NB4 (cell line): ENCODE measurements at regions not wholly inside any gene's neighbourhood (a gene's known extent, or its start where the extent isn't known, plus 50 kb on each side); places are given as distances from the start of the nearest gene placed in this dataset.

Experiments used
- POLR2A ChIP-seq: IDR thresholded peaks from 2 replicates; pipeline ENCODE4 v1.6.1; 2011; ENCODE audit warnings: mild to moderate bottlenecking; ENCODE audit not compliant: insufficient read length; ENCODE audit errors: extremely low read depth
- TF ChIP-seq, protein P1 (sequence below): IDR thresholded peaks from one replicate; pipeline ENCODE4 v1.5.1; 2012; ENCODE audit warnings: low read depth, low read length

- TF ChIP-seq, protein P1, sequence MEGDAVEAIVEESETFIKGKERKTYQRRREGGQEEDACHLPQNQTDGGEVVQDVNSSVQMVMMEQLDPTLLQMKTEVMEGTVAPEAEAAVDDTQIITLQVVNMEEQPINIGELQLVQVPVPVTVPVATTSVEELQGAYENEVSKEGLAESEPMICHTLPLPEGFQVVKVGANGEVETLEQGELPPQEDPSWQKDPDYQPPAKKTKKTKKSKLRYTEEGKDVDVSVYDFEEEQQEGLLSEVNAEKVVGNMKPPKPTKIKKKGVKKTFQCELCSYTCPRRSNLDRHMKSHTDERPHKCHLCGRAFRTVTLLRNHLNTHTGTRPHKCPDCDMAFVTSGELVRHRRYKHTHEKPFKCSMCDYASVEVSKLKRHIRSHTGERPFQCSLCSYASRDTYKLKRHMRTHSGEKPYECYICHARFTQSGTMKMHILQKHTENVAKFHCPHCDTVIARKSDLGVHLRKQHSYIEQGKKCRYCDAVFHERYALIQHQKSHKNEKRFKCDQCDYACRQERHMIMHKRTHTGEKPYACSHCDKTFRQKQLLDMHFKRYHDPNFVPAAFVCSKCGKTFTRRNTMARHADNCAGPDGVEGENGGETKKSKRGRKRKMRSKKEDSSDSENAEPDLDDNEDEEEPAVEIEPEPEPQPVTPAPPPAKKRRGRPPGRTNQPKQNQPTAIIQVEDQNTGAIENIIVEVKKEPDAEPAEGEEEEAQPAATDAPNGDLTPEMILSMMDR = no peak
- no peak for TF ChIP-seq POLR2A
Measured at GRCh38 chr15:87518957-87519356, 737.6 kb downstream of the NTRK3 start.
